ENCODE measurements at regions not wholly inside any gene's neighbourhood (a gene's known extent, or its start where the extent isn't known, plus 50 kb on each side); places are given as distances from the start of the nearest gene placed in this dataset.
"Not testable (repeated sequence)": the region's sequence is repeated elsewhere in the genome, so short reads cannot be mapped to it uniquely, and the experiment has no call there.

DNA sequence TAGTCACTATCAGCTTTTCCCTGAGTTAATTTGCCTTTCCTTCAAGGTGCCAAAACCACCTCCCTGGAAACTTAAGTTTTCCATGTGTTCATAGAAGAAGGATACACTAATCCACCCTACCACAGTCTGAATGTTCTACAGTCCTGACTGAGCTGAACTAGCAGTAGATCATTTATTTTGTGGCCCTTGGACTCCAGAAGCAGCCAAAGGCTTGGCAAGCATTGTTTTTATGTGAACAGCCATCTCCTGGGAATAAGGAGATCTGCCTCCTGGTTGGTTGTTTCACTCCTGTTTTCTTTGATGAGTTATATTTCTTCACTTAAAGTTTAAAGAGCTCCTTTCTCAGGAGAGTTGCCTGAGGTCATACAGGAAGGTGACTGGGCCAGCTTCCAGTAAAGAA lies 634.6 kb upstream of the SOX9 start:
- DNase-seq (ENCODE audit: low spot score), result no peak

DNA sequence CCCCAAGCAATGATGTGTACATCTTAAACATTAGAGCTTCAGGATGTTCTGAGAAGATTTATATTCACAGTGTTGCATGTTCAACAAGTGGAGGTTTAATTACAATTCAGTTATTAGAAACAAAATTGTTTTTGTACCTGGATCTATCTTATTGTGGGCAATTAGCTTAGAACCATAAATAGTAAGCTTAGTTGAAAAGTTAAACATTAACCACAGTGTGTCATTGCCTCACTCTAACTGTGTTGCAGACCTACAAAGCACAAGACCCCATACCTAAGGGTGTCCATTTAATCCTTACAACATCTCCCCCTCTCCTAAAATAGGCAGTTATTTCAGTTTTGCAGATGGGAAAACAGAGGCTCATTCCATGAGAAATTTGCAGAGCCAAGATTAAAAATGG lies 632.0 kb upstream of the SOX9 start:
- no peak for DNase-seq (ENCODE audit: low spot score)

DNA sequence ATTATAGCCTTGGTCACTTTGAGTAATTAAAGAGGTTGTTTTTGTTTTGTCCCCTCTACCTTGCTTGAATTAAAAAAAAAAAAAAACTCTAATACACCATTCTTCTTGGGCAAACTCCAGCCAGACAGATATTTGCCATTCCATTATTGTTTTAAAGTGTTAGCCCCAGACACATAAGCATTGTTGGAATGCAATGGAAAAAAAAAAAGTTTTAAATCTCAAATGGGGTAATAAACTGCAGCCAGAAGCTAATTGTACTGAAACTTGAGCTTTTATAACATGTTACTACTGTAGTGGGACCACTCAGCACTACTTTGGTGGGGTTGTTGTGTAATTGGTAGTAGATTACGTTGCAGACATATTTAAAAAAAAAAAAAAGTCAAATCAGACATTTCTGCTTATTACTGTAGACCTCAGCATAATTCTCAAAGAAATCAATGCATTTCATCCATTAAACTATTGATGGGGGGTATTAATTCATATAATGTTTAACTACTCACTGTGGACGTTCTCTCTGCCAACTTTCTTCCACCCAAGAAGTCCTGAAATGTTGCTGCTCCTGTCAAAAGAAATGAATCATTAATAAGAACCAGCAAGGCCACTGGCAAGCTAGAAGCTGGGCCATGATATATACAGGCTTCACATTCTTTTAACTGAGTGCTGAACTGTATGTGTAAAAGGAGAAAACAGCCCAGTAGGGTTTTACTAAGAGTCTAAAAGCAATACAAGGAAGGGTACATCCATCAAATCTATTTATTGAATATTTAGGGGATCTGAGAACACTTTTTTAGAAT lies 626.6 kb upstream of the SOX9 start:
- no peak for DNase-seq (ENCODE audit: low spot score)

DNA sequence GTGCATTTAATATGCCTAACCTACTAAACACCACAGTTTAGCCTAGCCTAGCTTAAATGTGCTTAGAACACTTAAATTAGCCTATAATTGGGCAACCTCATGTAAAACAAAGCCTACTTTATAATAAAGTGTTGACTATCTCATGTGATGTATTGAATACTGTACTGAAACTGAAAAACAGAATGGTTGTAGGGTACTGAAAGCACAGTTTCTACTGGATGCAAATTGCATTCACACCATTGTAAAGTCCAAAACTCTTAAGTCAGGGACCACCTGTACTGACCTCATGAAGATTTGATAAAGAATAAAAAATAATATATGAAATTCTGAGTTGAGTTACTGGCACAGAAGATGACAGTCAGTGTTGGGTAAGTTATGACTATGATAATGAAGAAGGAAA lies 625.4 kb upstream of the SOX9 start:
- DNase-seq (ENCODE audit: low spot score), result no peak

DNA sequence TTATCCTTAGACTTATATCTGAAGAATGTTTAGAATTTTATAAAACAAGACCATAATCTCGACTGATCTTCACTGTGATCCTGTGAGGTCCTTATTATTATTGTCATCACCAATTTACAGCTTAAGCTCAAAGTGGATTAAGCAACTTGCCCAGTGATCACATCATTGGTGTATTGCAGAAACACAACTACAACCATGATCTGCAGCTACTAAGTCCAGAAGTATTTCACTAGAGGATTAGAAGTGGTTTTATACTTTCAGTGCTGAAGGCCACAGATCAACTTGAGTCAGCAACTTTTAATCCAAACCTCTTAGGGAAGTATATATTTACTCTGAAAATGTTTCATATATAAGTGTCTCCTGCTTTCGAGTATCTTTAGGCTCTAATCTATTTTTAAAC lies 624.3 kb upstream of the SOX9 start:
- no peak for DNase-seq (ENCODE audit: low spot score)

DNA sequence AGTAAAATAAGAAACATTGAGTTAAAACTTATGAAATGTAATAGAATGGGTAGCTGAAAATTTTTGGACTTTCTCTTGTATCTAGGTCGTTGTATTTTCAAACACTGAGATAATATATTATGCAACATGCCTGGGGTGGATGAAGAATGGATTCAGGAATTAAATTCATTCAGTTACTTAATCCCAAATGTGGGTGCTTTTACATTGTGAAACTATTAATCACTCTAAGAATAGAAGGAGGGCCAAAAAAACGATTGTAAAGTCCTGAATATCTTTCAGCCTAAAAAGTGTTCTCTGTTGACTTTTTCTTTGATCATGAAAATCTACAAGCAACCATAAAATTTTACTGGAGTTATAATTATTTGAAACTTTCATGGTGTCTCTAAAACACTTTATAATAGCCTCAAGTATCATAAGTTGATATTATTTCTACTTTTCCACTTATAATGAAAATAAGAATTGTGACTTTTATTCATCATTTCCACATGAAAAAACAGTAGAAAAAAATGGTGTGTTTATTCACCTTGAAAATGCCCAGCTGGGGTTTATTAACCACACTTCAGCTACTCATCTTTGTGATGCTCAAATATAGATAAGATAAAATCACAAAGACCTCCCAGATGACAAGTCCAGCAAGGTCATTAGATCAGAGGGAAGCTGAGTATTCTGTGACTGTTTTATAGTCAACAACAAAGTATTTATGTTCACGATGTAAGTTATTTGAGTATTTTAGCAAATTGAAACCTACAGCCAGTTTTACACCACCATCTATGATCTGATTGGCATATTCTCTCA lies 619.9 kb upstream of the SOX9 start:
- DNase-seq (ENCODE audit: low spot score), result no peak

DNA sequence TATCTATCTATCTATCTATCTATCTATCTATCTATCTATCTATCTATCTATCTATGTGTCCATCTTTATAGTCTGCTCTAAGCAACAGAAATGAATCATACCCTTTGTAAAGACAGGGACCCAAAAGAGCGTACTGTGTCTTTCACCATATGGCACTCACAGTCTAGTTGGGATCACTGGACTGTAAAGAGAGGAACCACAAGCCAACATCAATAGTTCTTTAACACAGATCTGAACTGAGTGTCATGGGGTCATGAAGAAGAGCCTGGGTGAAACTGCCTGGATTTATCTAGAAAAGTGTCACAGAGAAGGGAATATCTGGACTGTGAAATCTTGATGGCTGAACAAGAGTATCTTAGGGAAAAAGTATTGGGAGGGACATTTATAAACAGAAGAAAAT lies 619.1 kb upstream of the SOX9 start:
- no peak for DNase-seq (ENCODE audit: low spot score)

DNA sequence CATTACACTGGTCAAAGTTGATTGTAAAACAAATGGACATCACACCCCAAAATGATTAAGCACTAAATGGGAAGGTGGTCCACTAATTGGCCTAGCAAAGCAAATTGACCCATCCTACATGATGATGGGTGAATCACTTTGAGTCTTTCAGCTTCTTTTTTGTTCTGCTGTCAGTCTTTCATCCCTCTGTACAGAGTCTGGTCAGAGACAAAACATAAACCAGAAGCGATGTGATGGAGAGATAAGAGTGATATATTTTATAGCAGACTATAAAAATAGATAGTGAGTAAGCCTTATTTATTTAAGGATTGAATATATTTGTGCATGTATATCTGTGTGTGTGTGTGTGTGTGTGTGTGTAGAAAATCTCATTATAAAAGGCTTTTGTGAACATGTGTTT lies 618.4 kb upstream of the SOX9 start:
- no peak for DNase-seq (ENCODE audit: low spot score)

DNA sequence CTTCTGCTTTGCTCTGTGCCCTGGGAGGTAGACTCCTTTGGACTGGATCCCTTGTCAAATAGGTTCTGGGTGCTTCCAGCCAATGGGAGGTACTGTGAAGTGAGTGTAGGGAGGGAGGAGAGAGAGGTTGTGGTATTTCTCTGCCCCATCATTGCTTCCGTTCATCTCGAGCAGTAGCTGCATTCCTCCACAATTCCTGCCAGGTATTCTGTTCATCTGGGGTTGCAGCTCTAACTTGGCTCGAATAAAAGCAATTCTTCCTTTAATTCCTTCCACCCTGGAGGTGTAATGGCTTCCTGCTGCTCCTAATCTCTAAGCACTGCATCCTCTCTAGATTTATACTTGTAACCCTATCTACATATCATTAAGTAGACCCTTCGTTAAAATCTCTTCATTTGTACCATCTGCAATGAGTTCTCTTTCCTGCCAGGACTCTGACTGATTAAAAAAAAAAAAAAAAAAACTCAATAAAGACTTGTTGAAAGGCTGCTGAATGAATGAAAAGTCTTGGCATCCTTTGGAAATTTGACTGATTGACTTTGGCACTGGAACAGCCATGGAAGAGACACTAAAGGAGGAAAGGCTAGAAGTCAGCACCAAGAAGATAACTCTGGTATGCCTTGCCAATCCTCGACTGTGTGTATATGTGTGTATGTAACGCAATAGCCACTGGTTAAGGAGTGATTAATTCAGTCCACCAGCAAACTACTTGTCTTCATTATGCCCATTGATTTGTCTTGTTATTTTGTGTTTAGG lies 616.9 kb upstream of the SOX9 start:
- DNase-seq (ENCODE audit: low spot score), result no peak

DNA sequence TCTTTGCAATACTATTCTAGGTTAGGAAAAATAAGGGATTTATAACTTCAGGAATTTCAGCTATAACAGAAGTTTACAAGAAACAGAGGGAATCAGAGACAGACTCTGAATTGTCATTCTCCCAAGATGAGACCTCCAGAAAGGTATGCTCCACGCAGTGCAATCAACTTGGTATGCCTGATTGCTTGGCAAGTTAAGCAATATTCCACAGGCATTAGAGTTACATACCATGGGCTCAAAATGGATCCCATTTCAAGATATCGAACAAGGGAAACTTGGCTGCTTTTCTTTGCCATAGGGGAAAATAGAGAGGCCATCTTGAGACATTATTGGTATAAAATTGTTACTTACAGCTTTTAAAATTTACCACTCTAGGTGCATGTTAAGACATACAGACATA lies 615.6 kb upstream of the SOX9 start:
- no peak for DNase-seq (ENCODE audit: low spot score)

DNA sequence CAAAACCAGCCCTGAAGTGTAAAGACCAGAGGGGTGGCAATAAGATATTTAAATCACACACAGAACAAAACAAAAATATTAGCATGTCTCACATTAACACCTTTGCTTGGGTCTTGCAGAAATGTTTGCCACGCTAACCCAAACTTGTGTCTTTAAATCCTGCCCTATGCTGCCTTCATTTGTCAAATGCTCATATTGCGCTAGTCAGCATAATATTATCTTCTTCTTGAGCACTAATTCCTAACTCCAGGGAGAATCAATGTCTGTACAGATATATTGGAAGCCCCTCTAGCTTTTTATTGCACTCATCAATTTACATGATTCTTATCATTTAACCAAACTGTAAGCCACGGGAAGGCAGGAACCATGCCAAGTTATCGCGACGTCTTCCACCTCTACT lies 614.8 kb upstream of the SOX9 start:
- no peak for DNase-seq (ENCODE audit: low spot score)

DNA sequence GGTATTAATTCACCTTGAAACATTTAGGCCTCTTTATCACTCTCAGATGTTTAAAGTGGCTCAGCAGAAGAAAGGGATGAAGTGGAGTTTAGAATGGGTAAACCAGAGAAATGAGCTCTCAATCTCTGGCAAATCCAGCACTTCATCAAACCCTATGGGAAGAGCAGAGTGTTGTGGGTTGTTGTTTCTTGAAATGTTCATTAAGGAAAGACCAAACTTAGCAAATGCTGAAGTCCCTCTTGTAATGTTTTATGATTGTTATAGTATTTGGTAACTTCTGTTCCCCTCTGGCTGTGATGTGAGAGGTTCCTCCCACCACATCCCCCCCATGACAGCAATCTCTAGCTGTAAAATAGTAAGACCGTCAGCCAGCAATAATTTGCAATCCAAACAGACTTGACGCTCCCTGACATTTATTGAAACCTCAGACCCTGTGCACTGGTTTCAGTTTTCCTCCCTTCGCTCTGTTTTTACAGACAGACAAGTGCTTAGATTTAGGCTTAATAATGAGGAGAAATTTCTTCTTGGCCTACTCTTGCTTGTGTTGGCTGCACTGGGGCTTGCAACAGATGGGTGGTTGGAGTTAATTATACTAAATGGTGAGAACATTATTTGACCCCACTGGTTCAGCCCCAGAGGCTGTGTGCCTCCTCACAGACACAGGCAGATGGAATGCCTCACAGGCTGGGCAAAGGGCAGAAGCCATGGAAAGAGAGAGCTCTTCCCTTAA lies 609.4 kb upstream of the SOX9 start:
- no peak for DNase-seq (ENCODE audit: low spot score)

DNA sequence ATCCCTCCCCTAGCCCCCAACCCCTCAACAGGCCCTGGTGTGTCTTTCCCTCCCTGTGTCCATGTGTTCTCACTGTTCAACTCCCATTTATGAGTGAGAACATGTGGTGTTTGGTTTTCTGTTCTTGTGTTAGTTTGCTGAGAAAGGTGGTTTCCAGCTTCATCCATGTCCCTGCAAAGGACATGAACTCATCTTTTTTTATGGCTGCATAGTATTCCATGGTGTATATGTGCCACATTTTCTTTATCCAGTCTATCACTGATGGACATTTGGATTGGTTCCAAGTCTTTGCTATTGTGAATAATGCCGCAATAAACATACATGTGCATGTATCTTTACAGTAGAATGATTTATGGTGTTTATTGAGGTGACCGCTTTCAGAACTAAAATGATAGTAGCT lies 607.1 kb upstream of the SOX9 start:
- not testable (repeated sequence) for DNase-seq (ENCODE audit: low spot score)

DNA sequence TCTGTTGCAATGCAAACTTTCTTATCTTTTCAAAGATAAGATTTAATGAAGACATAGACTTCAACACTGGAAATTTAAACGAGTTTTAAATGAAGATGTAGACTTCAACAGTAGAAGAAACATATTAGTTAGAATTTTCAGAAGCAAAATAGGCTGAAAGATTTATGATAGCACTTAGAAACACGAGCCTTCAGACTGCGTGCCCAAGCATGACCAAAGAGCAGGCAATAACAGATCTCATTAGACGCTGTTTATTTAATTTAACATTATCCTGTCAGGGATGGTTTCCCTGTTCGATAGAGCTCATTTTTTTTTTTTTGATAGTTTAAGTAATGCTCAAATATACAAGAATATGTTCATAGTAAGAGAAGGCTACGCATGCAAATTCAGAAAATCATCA lies 604.7 kb upstream of the SOX9 start:
- no peak for DNase-seq (ENCODE audit: low spot score)

DNA sequence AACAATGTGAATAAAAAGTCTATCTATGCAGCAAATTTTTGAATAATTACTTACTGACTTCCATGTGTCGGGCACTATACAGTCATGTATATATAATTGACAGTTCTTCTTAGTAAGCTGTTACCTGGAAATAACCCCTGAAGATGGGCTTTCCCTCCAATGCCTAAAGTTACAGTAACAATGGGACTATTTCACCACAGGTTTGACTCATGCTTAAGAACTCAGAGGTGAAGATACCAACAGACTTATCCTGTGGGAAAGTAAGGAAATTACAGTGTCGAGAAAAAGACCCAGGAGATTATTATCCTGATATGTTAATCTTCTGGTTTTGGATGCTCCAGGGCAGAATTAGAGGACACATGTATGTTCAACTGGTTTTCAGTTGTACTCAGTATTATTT lies 601.5 kb upstream of the SOX9 start:
- DNase-seq (ENCODE audit: low spot score), result no peak

DNA sequence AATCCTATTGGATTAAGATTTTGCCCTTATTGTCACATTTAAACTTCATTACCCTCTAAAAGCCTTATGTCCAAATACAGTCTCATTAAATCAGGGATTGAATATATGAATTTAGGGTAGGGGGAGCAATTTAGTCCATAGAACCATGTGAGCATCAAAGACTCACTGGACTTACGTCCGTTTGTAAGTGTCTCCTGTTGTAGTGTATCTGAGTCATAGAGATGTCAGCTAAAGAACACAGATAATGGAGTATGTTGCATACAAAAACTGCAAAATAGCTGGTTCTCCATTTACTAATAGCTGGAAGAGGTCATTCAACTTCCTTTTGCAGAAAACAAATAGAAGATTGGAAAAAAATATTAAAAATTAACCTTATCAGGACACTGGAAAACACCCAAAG lies 599.1 kb upstream of the SOX9 start:
- DNase-seq (ENCODE audit: low spot score), result no peak

DNA sequence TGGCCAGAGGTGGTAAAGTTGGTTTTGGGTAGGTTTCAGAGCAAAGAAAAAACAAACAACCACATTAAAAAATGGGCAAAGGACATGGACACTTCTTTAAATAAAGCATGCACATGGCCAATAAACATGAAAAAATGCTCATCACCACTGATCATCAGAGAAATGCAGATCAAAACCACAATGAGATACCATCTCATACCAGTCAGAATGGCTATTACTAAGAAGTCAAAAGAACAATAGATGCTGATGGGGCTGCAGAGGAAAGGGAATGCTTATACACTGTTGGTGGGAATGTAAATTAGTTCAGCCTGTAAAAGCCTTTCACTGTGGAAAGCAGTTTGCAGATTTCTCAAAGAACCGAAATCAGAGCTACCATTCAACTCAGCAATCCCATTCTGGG lies 598.4 kb upstream of the SOX9 start:
- DNase-seq (ENCODE audit: low spot score), result no peak

DNA sequence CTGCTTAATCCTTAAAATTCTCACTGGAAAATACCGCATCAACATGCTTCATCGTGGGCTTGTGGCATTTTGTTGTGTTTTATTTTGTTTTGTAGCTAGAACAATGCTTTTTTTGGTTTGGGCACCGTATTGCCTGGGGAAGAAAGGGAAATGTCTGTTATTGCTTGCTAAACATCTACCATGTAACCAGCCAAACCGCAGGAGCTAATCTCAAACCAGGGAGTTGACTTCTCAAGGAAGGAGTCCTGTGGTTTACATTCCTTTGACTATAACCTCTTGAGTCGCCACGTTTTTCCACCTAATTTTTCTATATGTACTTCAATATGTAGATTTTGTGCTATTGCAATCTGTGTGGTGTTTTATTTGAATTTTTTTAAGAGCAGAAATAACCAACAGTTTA lies 593.5 kb upstream of the SOX9 start:
- DNase-seq (ENCODE audit: low spot score), result no peak

DNA sequence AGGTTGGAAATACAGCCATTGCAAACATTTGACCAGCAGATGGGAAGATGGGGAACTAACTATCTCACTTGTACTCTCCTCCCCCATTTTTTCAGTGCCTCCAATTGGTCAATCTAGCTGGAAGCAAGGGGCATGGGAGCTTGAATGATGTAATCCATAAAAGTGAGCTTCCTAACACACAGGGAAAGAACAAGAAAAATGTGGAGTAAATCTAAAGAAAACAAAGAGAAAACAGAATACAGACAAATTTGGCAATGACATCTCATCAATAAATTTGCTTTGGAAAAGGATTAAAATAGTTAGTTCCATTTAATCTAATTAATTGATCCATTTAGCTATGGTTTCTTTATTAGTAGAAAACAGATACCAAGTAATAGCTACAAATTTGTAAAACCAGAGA lies 592.6 kb upstream of the SOX9 start:
- DNase-seq (ENCODE audit: low spot score), result no peak

DNA sequence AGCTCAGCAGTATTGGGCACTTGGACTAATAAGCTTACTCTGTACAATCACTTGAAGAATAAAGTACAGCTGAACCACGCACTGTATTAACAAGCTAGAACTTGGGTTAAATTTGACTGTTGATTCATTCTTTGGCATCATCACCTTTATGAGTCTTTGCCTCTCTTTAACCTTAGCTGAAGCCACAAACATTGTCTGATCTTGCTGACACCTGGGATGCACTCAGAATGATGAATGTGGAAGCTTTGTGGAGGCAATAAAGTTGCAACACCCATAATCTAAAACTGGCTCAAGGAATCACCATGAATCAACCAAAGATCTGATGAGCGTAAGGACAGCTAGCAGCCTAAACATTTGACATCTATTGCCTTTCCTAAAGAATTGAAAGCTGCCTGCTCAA lies 590.6 kb upstream of the SOX9 start:
- no peak for DNase-seq (ENCODE audit: low spot score)

DNA sequence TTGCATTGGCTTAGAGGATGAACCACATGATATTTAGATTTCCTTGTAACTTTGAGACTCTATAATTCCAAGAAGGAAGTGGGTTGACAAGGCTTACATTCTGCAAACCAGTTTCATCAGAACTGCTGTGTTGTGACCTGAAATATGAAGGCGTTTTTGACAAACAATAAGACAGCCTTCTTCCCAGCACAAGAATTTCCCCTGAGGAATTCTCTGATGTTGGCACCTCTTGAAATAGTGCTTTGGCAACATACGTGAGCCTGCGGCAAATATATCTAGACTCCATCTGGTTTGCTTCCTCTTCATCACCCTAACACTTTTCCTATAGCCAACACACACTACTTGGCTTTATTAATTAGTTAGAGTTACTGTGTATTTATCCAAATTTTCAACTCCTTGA lies 585.5 kb upstream of the SOX9 start:
- DNase-seq (ENCODE audit: low spot score), result no peak

DNA sequence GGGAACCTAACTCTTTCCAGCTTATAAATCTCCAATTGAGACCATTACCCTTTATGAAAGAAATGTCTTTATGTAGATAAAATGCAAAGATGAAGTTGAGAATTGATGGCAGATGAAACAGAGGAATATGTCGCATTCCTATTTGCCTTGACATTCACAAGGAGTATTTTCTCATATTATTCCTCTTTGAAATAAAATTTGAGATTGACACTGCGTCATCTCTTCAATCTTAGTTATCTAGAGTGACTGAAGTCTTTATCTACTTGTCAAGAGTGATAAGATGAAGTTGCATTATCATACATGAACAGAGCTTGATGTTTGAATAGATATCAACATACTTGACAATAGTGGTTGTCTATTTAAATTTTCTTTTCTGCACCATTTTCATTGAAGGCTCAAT lies 574.4 kb upstream of the SOX9 start:
- no peak for DNase-seq (ENCODE audit: low spot score)
